SK-N-MC (cell line): ENCODE measurements at regions not wholly inside any gene's neighbourhood (a gene's known extent, or its start where the extent isn't known, plus 50 kb on each side); places are given as distances from the start of the nearest gene placed in this dataset.

ENCODE experiments used
- EZH2 ChIP-seq: fragments of 200-600 bp; sonication (generic); IDR thresholded peaks from one replicate; pipeline ENCODE4 v1.6.1; 2017; ENCODE audit warnings: antibody characterized with exemption
- FOXP2 ChIP-seq: optimal IDR thresholded peaks from 2 replicates; pipeline ENCODE3; 2011; ENCODE audit warnings: mild to moderate bottlenecking, moderate library complexity; ENCODE audit not compliant: insufficient read depth; ENCODE audit errors: extremely low read length, control extremely low read depth
- POLR2AphosphoS5 ChIP-seq: IDR thresholded peaks from 2 replicates; pipeline ENCODE4 v1.6.1; 2012; ENCODE audit warnings: mild to moderate bottlenecking, low read depth, low read length, borderline replicate concordance

DNA sequence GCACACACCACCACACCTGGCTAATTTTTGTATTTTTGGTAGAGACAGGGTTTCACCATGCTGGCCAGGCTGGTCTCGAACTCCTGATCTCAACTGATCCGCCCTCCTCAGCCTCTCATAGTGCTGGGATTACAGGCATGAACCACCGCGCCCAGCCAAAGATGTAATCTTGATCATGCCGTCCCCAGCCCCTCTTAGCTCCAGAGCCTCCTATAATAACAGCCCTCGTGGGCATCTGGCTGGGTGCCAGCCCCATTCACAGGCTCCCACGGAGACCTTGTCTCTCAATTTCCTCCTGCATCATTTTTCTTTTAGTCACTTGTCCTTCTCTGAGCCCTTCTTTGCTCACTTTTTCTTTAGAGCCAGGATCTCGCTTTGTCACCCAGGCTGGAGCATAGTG lies 94.2 kb downstream of the KATNIP start:
- TF ChIP-seq FOXP2 (no peak), POLR2AphosphoS5 (no peak), EZH2 (no peak)
